Ectodermal cell (in vitro differentiated cells): ENCODE measurements at regions not wholly inside any gene's neighbourhood (a gene's known extent, or its start where the extent isn't known, plus 50 kb on each side); places are given as distances from the start of the nearest gene placed in this dataset.

Experiments
- H3K27ac ChIP-seq: 2 replicates; pipeline ENCODE4 v1.7.0; 2013; ENCODE audit warnings: mild to moderate bottlenecking, low read depth, low read length; ENCODE audit not compliant: insufficient read depth, poor library complexity, severe bottlenecking
- H3K27me3 ChIP-seq: 2 replicates; pipeline ENCODE4 v1.7.0; 2013; ENCODE audit warnings: mild to moderate bottlenecking, low read length; ENCODE audit not compliant: insufficient read depth, control insufficient read depth, poor library complexity, severe bottlenecking
- H3K36me3 ChIP-seq: one replicate; pipeline ENCODE4 v1.7.0; 2013; ENCODE audit warnings: low read length; ENCODE audit not compliant: control insufficient read depth, insufficient read depth
- H3K4me1 ChIP-seq: one replicate; pipeline ENCODE4 v1.7.0; 2013; ENCODE audit warnings: low read length; ENCODE audit not compliant: control insufficient read depth, insufficient read depth
- H3K4me3 ChIP-seq: 2 replicates; pipeline ENCODE4 v1.7.0; 2013; ENCODE audit warnings: low read depth, low read length, control low read depth; ENCODE audit not compliant: insufficient read depth
- H3K9me3 ChIP-seq: 2 replicates; pipeline ENCODE4 v1.7.0; 2013; ENCODE audit warnings: mild to moderate bottlenecking, low read length, moderate library complexity; ENCODE audit not compliant: control insufficient read depth
- WGBS, 2 experiments: methylation state at CpG; one replicate each; pipeline ENCODE4 v1.1.7; 2013; ENCODE audit warnings: missing lambda C conversion rate in 2 of 2; 5-methylcytosine and 5-hydroxymethylcytosine counted together

GRCh38 chr10:4460267-4460666 lies 365.7 kb upstream of the AKR1E2 start:
- Histone ChIP-seq H3K27me3 (no peaks in the 10 kb centered on the region), H3K9me3 (no peaks in the 10 kb centered on the region), H3K36me3 (no peaks in the 10 kb centered on the region), H3K4me1 (no peaks in the 10 kb centered on the region), H3K4me3 (no peak overlapping the region), H3K27ac (no peak overlapping the region)

DNA sequence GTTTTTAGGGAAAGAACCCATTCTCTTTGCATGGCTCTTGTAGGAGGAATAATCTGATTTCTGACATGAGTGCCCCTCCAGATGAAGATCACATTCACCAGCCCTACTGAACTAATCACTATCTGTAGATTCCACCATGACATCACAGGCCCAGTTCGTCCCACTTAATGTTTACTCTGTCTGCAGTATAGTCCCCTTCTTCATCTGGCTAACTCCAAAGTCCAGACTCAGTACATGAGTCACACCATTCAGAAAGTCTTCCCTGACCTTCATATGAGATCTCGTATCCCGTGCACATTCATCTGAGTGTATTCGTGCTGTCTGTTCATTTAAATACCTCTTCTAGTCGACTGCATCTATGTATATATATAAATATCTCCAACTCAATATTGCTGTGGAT lies 366.5 kb upstream of the AKR1E2 start:
- Histone ChIP-seq H3K36me3 (no peaks in the 10 kb centered on the region), H3K27me3 (no peaks in the 10 kb centered on the region), H3K9me3 (no peaks in the 10 kb centered on the region), H3K4me1 (no peaks in the 10 kb centered on the region), H3K4me3 (no peak overlapping the region), H3K27ac (no peak overlapping the region)
- WGBS, 2 experiments = 91 to 95% methylated on average over 3 of the region's 5 CpGs

GRCh38 chr10:4457597-4457996 lies 368.4 kb upstream of the AKR1E2 start:
- H3K9me3 ChIP-seq = no peaks in the 10 kb centered on the region
- H3K36me3 ChIP-seq = no peaks in the 10 kb centered on the region
- H3K27ac ChIP-seq = no peak overlapping the region
- H3K4me1 ChIP-seq = no peaks in the 10 kb centered on the region
- 93 to 95% methylated on average over 14 of the region's 14 CpGs for WGBS, 2 experiments
- H3K27me3 ChIP-seq = no peaks in the 10 kb centered on the region
- no peak overlapping the region for H3K4me3 ChIP-seq

- no peak overlapping the region for H3K27ac ChIP-seq
- H3K4me1 ChIP-seq = no peaks in the 10 kb centered on the region
- 100% methylated on average over 1 of the region's 1 CpG; no CpG with 5 or more reads in 1 of the 2 experiments for WGBS, 2 experiments
- no peaks in the 10 kb centered on the region for H3K36me3 ChIP-seq
- no peaks in the 10 kb centered on the region for H3K9me3 ChIP-seq
- no peaks in the 10 kb centered on the region for H3K27me3 ChIP-seq
- no peak overlapping the region for H3K4me3 ChIP-seq
Measured at GRCh38 chr10:4456776-4457175, 369.2 kb upstream of the AKR1E2 start.

DNA sequence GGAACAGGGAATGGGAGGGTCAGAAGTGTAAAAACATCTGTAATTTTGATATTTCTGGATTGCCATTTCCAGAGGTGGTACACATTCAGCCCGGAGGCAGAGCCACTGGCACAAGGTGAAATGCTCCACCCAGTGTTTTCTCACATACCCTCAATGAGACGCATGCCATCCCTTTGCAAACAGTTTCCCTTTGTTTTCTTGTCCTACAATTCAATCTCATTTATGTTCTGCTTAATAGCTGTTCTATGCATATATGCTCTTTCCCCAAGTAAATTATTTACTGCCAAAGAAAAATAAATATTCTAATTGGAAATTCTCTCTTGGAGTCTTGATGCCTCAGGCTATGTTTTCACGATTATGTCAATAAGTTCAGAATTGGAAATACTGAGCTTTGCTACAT lies 369.7 kb upstream of the AKR1E2 start:
- H3K27me3 ChIP-seq = no peaks in the 10 kb centered on the region
- no peak overlapping the region for H3K4me3 ChIP-seq
- H3K4me1 ChIP-seq = no peaks in the 10 kb centered on the region
- 91 to 96% methylated on average over 3 of the region's 3 CpGs for WGBS, 2 experiments
- H3K9me3 ChIP-seq = no peaks in the 10 kb centered on the region
- H3K27ac ChIP-seq = no peak overlapping the region
- H3K36me3 ChIP-seq = no peaks in the 10 kb centered on the region

- Histone ChIP-seq H3K27ac (no peak overlapping the region), H3K4me3 (no peak overlapping the region), H3K36me3 (no peaks in the 10 kb centered on the region), H3K9me3 (no peaks in the 10 kb centered on the region), H3K27me3 (no peaks in the 10 kb centered on the region), H3K4me1 (no peaks in the 10 kb centered on the region)
- WGBS, 2 experiments = 87 to 93% methylated on average over 4 to 5 of the region's 5 CpGs
Measured at GRCh38 chr10:4453950-4454349, 372.1 kb upstream of the AKR1E2 start.

GRCh38 chr10:4453276-4453675 lies 372.7 kb upstream of the AKR1E2 start:
- H3K9me3 ChIP-seq = no peaks in the 10 kb centered on the region

GRCh38 chr10:4450981-4451908 lies 374.8 kb upstream of the AKR1E2 start:
- no peak overlapping the region for H3K27ac ChIP-seq

More at GRCh38 chr10:4453276-4453675, 372.7 kb upstream of the AKR1E2 start:
- no peaks in the 10 kb centered on the region for H3K36me3 ChIP-seq
- WGBS, 2 experiments = 81 to 83% methylated on average over 8 of the region's 8 CpGs
- no peaks in the 10 kb centered on the region for H3K27me3 ChIP-seq
- no peak overlapping the region for H3K27ac ChIP-seq
- H3K4me1 ChIP-seq = no peaks in the 10 kb centered on the region
- H3K4me3 ChIP-seq = no peak overlapping the region

DNA sequence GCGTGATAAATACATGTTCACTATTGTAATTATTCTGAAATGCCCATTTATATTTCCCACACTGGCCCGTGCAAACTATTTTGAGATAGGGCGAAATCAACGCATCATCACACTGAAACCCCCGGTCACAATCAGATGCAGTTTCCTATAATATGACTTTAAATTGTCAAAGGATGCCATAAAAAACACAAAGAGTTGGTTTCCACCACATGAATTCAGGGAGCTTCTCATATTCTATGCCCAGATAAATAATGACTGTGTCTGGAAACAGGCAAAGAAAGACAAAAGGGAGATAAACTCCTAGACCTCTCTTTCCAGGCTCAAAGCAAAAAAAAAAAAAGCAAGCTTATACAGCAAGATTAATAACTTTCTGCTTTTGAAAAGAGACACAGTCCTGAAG lies 375.8 kb upstream of the AKR1E2 start:
- no peaks in the 10 kb centered on the region for H3K36me3 ChIP-seq
- no peaks in the 10 kb centered on the region for H3K4me1 ChIP-seq
- H3K9me3 ChIP-seq = no peaks in the 10 kb centered on the region
- no peaks in the 10 kb centered on the region for H3K27me3 ChIP-seq
- no peak overlapping the region for H3K4me3 ChIP-seq
- H3K27ac ChIP-seq = no peak overlapping the region
- WGBS, 2 experiments = 97 to 100% methylated on average over 5 of the region's 5 CpGs

More at GRCh38 chr10:4450981-4451908, 374.8 kb upstream of the AKR1E2 start:
- Histone ChIP-seq H3K36me3 (no peaks in the 10 kb centered on the region), H3K9me3 (no peaks in the 10 kb centered on the region), H3K27me3 (no peaks in the 10 kb centered on the region), H3K4me3 (no peak overlapping the region), H3K4me1 (no peaks in the 10 kb centered on the region)
- WGBS, 2 experiments = 82% methylated on average over 12 to 13 of the region's 13 CpGs

DNA sequence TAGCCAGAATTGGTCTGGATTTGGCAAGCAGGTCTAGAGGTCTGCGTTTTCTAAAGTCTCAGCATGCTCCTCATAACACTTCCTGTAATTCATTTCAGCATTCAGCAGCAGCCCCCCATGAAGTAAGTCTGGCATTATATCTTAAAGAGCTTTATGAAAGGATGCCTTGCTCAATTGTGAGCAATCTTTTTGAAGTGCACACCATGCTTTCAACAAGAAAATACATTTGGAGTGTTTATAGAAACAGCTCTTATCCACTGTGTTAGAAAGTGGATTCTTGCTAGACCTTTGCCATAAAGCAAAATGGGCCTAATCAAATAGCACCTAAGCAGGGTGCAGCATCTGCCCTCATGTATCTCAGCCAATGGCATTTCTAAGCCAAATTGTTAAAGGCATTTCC lies 378.0 kb upstream of the AKR1E2 start:
- no peak overlapping the region for H3K27ac ChIP-seq
- WGBS, 2 experiments = 70 to 80% methylated on average over 1 of the region's 1 CpG

More for the DNA sequence above, 378.0 kb upstream of the AKR1E2 start:
- H3K4me3 ChIP-seq = no peak overlapping the region
- no peaks in the 10 kb centered on the region for H3K4me1 ChIP-seq
- H3K36me3 ChIP-seq = no peaks in the 10 kb centered on the region
- no peaks in the 10 kb centered on the region for H3K27me3 ChIP-seq
- H3K9me3 ChIP-seq = no peaks in the 10 kb centered on the region
